CD14-positive monocyte (primary cell): ENCODE measurements at regions not wholly inside any gene's neighbourhood (a gene's known extent, or its start where the extent isn't known, plus 50 kb on each side); places are given as distances from the start of the nearest gene placed in this dataset.

Source experiments
- DNase-seq, 3 donors: peaks; one replicate each; pipeline ENCODE4 v3.0.0-alpha.2; 2011 to 2022
- H2AFZ ChIP-seq: 2 replicates; pipeline ENCODE4 v1.6.0; 2012; ENCODE audit warnings: mild to moderate bottlenecking, low read depth, low read length, inconsistent platforms; ENCODE audit not compliant: insufficient read depth, poor library complexity, severe bottlenecking
- H3K27ac ChIP-seq, 2 donors: 1 replicate in 1 of 2; 2 replicates in 1 of 2; pipeline ENCODE4 v1.5.1; 2012 to 2013; ENCODE audit warnings: low read length in 2 of 2, control low read depth in 1 of 2, inconsistent platforms in 1 of 2, low read depth in 1 of 2, mild to moderate bottlenecking in 1 of 2
- H3K27me3 ChIP-seq, 2 donors: one replicate each; pipeline versions ENCODE4 v1.6.0 to v1.6.1; 2011 to 2013; ENCODE audit warnings: low read length in 2 of 2; ENCODE audit not compliant: control insufficient read depth in 2 of 2, insufficient read depth in 2 of 2
- H3K36me3 ChIP-seq, 2 donors: replicated peaks in 1 of 2; 1 replicate in 1 of 2; 2 replicates in 1 of 2; pipeline versions ENCODE4 v1.5.1 to v1.6.1; 2012 to 2013; ENCODE audit warnings: low read length in 2 of 2, control low read depth in 1 of 2, inconsistent platforms in 1 of 2, mild to moderate bottlenecking in 1 of 2; ENCODE audit not compliant: insufficient read depth in 2 of 2, control insufficient read depth in 1 of 2
- H3K4me1 ChIP-seq, 2 donors: 1 replicate in 1 of 2; 2 replicates in 1 of 2; pipeline versions ENCODE4 v1.5.1 to v1.6.1; 2012 to 2013; ENCODE audit warnings: low read length in 2 of 2, control low read depth in 1 of 2, inconsistent platforms in 1 of 2, mild to moderate bottlenecking in 1 of 2, moderate library complexity in 1 of 2; ENCODE audit not compliant: insufficient read depth in 2 of 2, control insufficient read depth in 1 of 2
- H3K4me2 ChIP-seq: replicated peaks from 2 replicates; pipeline ENCODE3; 2012; ENCODE audit warnings: low read length, moderate library complexity, mild to moderate bottlenecking; ENCODE audit not compliant: poor library complexity, severe bottlenecking; ENCODE audit errors: extremely low read depth
- H3K4me3 ChIP-seq, 3 experiments: fragments of 200-600 bp in 1 of 3; sonication (generic) in 1 of 3; replicated peaks in 1 of 3; 1 replicate in 2 of 3; 2 replicates in 1 of 3; pipeline ENCODE4 v1.5.1; 2011 to 2013; ENCODE audit warnings: low read length in 3 of 3, mild to moderate bottlenecking in 3 of 3, control low read depth in 2 of 3, low read depth in 2 of 3, inconsistent platforms in 1 of 3, moderate library complexity in 1 of 3
- H3K79me2 ChIP-seq: 2 replicates; pipeline ENCODE4 v1.6.0; 2012; ENCODE audit warnings: mild to moderate bottlenecking, control low read depth, inconsistent platforms, low read length, moderate library complexity; ENCODE audit not compliant: insufficient read depth
- H3K9ac ChIP-seq: 2 replicates; pipeline ENCODE4 v1.6.0; 2017; ENCODE audit warnings: low read length, mild to moderate bottlenecking; ENCODE audit not compliant: insufficient read depth, poor library complexity, severe bottlenecking
- H3K9me3 ChIP-seq, 2 donors: replicated peaks in 1 of 2; 1 replicate in 1 of 2; 2 replicates in 1 of 2; pipeline versions ENCODE4 v1.5.1 to v1.6.1; 2012 to 2013; ENCODE audit warnings: low read length in 2 of 2, control low read depth in 1 of 2; ENCODE audit not compliant: control insufficient read depth in 1 of 2, insufficient read depth in 1 of 2
- H4K20me1 ChIP-seq: 2 replicates; pipeline ENCODE4 v1.6.0; 2012; ENCODE audit warnings: mild to moderate bottlenecking, low read length, control low read depth, moderate library complexity; ENCODE audit not compliant: insufficient read depth
- H3K27ac Mint-ChIP-seq, 7 donors: one replicate each; pipeline ENCODE4 v1.8.0; 2020; ENCODE audit warnings: mild to moderate bottlenecking in 7 of 7, mixed read lengths in 7 of 7, moderate library complexity in 6 of 7, inconsistent platforms in 2 of 7
- H3K27me3 Mint-ChIP-seq, 3 donors: one replicate each; pipeline ENCODE4 v1.8.0; 2021 to 2022; ENCODE audit warnings: low read depth in 3 of 3, mild to moderate bottlenecking in 3 of 3, mixed read lengths in 3 of 3, moderate library complexity in 3 of 3, inconsistent platforms in 1 of 3
- H3K36me3 Mint-ChIP-seq, 2 donors: one replicate each; pipeline ENCODE4 v1.8.0; 2020; ENCODE audit warnings: mixed read lengths in 2 of 2, inconsistent platforms in 1 of 2, mild to moderate bottlenecking in 1 of 2
- H3K4me1 Mint-ChIP-seq: one replicate; pipeline ENCODE4 v1.8.0; 2020; ENCODE audit warnings: mild to moderate bottlenecking, mixed read lengths
- H3K4me3 Mint-ChIP-seq, 2 donors: one replicate each; pipeline ENCODE4 v1.8.0; 2020; ENCODE audit warnings: mild to moderate bottlenecking in 2 of 2, mixed read lengths in 2 of 2, moderate library complexity in 1 of 2
- H3K9me3 Mint-ChIP-seq, 7 donors: one replicate each; pipeline ENCODE4 v1.8.0; 2020 to 2022; ENCODE audit warnings: mixed read lengths in 7 of 7, mild to moderate bottlenecking in 6 of 7, moderate library complexity in 6 of 7, inconsistent platforms in 2 of 7
- CTCF ChIP-seq: fragments of 200-600 bp; IDR thresholded peaks from one replicate; pipeline ENCODE4 v1.8.0; 2022; ENCODE audit warnings: antibody characterized with exemption, mild to moderate bottlenecking
- WGBS: methylation state at CpG from one replicate; pipeline ENCODE4 v1.1.5; 2013; ENCODE audit warnings: missing lambda C conversion rate; ENCODE audit not compliant: insufficient coverage; 5-methylcytosine and 5-hydroxymethylcytosine counted together
- intact Hi-C, 2 donors: fragments of 100-400 bp; cut with micrococcal nuclease; formaldehyde crosslinking; loops; one replicate each; pipeline versions ENCODE4 v1.15.0 to v1.15.1; 2023

GRCh38 chr6:137661601-137662000, 167.4 kb upstream of the OLIG3 start:
- no peak overlapping the region for H3K27ac ChIP-seq
- H3K4me3 ChIP-seq: no peak overlapping the region
- no peak overlapping the region for H2AFZ ChIP-seq
- no peaks in the 10 kb centered on the region for H3K36me3 ChIP-seq
- no peak overlapping the region for H3K4me3 Mint-ChIP-seq
- no peak overlapping the region for H3K27ac Mint-ChIP-seq
- 94% methylated on average over 2 of the region's 5 CpGs for WGBS
- no peaks in the 10 kb centered on the region for H3K79me2 ChIP-seq
- no peaks in the 10 kb centered on the region for H3K4me1 ChIP-seq
- intact Hi-C loops: loop anchor here in 1 of 2 donors (10.0 kb wide), 1 partner anchor 443 kb away; the partner anchor contains the start of gene PERP
- H3K4me1 Mint-ChIP-seq: no peaks in the 10 kb centered on the region
- H3K4me2 ChIP-seq: no peak overlapping the region
- peaks cover 0 to 7% (median 3%) of the 10 kb centered on the region in 7 donors for H3K9me3 Mint-ChIP-seq
- no peak overlapping the region for H3K9ac ChIP-seq
- DNase-seq: peak in 2 of 3 donors; percentile 42 to 59
- H3K27me3 Mint-ChIP-seq: peaks cover 0 to 2% (median 1%) of the 10 kb centered on the region in 3 donors
- no peaks in the 10 kb centered on the region for H4K20me1 ChIP-seq
- peaks cover 0 to 2% of the 10 kb centered on the region in 2 donors for H3K9me3 ChIP-seq
- no peaks in the 10 kb centered on the region for H3K36me3 Mint-ChIP-seq
- H3K27me3 ChIP-seq: no peaks in the 10 kb centered on the region
- TF ChIP-seq CTCF: peak; percentile 39

GRCh38 chr6:137664183-137664582, 170.0 kb upstream of the OLIG3 start:
- H3K36me3 ChIP-seq: no peaks in the 10 kb centered on the region
- TF ChIP-seq CTCF: no peak
- WGBS: no CpG with 5 or more reads among the region's 5 CpGs
- no peaks in the 10 kb centered on the region for H3K79me2 ChIP-seq
- intact Hi-C loops: loop anchor here in 1 of 2 donors (10.0 kb wide), 1 partner anchor 441 kb away; the partner anchor contains the start of gene PERP
- DNase-seq: no peak
- H3K36me3 Mint-ChIP-seq: no peaks in the 10 kb centered on the region
- H3K4me1 Mint-ChIP-seq: no peaks in the 10 kb centered on the region
- no peaks in the 10 kb centered on the region for H4K20me1 ChIP-seq
- no peaks in the 10 kb centered on the region for H3K9me3 ChIP-seq
- no peaks in the 10 kb centered on the region for H3K4me1 ChIP-seq
- no peak overlapping the region for H3K4me3 ChIP-seq
- no peak overlapping the region for H3K27ac Mint-ChIP-seq
- H3K9ac ChIP-seq: no peak overlapping the region
- no peaks in the 10 kb centered on the region for H3K9me3 Mint-ChIP-seq
- peaks cover 0 to 2% (median 2%) of the 10 kb centered on the region in 3 donors for H3K27me3 Mint-ChIP-seq
- no peak overlapping the region for H2AFZ ChIP-seq
- H3K27ac ChIP-seq: no peak overlapping the region
- H3K4me2 ChIP-seq: no peak overlapping the region
- H3K4me3 Mint-ChIP-seq: no peak overlapping the region
- H3K27me3 ChIP-seq: no peaks in the 10 kb centered on the region
